NCI-H1105 (cell line): ENCODE measurements at regions not wholly inside any gene's neighbourhood (a gene's known extent, or its start where the extent isn't known, plus 50 kb on each side); places are given as distances from the start of the nearest gene placed in this dataset.

Experiments used
- DNase-seq: peaks from one replicate; lab custom pipeline; 2025; lab: John Stamatoyannopoulos, UW

- no peak for DNase-seq
Measured at GRCh38 chr20:22431419-22431818, 153.0 kb downstream of the FOXA2 start.

DNA sequence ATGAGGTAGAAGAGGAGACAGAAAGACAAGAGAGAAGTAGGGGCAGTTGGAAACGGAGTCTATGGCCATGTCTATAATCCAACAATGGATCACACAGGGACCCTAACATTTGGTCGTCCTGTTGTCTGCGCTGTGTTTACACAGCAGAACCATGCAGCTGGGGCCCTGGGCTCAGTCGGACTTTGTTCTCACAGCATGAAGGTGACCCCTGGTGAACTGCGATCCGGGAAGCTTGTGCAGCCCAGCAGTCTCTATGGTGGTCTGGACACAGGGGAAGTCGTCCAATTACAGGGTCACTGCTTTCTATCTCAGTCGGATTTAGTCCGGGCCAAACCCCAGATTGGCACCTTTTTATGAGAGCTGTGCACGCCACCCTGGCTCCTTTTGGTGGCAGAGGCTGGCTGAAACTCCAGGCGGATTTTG lies 153.6 kb downstream of the FOXA2 start:
- no peak for DNase-seq

GRCh38 chr20:22430154-22430745 lies 154.1 kb downstream of the FOXA2 start:
- DNase-seq, result no peak

DNA sequence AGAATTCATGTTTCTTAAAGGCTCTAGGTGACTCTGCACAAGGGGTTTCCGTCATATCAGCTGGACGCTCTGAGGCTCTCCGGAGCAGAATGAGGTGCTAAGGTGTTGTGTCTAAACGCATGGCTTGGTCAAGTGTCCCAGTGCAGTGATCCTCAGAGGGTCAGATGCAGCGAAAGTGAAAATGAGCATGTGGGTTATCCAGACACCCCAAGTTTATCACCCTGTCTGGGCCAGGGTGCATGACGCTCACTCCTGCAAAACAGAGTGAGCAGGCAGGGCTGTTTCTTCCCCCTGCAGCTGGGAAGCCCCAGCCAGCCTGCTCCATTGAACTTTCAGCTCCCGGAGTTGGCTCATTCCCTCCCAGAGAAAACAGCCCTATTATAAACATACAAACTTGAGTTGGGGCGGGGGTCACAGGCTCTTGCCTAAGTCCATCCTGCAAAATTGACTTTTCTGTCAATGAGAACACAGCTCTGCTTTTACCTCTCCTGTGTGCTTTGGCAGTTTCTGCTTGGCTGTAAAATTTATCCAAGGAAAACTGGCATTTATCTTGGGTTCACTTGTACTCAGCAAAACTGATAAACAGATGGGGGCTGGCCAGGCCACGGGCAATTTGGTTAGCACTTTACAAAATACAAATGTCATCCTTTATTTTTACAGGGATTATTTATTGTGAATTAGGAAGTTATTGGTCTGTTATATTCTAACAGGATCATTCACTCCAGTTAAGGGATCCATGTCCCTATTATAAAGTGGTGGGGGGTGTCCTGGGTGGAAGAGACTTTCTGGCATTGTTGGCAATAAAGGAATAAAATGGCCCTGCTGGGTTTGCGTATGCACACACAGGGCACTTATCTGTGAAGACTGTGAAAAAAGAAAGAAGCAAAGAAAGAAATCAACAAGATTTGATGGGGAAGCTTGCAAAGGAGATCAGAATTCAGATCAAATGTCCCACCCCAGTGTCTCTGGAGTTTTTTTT lies 154.9 kb downstream of the FOXA2 start:
- DNase-seq, result no peak

- no peak for DNase-seq
Measured at GRCh38 chr20:22428051-22428450, 156.3 kb downstream of the FOXA2 start.

- no peak for DNase-seq
Measured at GRCh38 chr20:22426772-22427171, 157.6 kb downstream of the FOXA2 start.

DNA sequence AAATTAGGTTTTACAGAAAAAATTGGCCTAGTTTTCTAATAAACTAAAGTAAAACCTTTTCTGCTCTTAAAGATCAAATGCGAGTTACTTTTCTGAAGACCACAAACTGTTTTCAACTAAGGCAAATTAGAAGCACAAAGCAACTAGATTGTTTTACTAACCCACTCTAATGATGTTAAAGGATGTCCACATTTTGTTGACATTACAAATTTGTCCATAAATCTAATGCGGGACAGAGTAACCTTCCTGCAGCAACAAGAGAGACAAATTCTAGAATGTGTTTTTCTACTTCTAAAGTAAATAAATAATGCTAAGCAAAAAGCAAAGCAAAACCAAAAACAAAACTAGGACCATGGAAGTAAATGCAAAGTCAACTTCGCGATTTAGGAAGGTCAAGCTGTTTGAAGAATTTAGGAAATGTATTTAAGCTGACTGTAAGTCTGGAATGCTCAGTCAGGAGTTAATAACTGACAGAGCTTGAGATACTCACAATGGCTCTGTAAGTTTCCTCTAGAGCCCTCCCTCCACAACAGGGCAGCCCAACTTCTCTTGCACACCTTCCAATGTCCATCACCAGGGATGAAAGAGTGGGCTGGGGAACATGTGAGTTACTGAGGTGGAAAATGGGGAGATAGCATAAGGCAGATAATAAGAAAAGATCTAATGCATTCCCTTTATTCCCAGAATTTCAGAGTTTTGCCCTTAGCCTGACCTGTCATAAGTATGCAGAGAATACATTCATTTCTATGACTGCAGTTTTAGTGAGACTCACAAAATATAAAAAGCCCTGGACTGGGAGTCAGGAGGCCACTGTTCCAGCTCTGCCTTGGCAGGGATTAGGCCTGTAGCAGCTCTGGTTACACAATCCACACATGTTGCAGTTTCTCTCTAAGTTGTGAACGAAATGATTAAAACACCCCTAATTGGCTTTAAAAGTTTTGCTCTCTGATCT lies 158.8 kb downstream of the FOXA2 start:
- DNase-seq, result no peak

GRCh38 chr20:22423190-22423832 lies 161.1 kb downstream of the FOXA2 start:
- DNase-seq, result no peak

DNA sequence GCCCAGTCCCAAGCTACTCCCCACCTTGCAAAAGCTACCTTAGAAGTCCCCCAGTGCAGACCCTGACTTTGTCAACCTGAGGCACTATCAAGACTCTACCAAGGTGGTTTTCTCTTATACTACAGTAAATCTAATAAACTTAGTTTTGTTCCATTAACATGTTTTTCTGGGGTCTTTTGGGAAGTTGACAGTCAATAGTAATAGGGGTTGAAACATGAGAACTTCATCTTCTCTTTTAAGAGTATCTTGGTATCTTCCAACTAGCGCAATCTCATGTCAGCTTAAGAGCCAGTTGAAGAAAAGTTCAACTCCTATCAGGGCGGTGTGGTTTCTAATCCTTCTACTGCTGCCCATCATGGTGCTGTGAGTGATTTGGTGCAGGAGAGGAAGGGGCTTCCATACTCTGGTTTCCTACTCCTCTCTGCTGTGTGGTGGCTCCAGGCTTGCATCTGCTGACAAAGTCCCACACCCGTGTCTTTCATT lies 164.2 kb downstream of the FOXA2 start:
- no peak for DNase-seq

GRCh38 chr20:22418738-22419137 lies 165.6 kb downstream of the FOXA2 start:
- no peak for DNase-seq

DNA sequence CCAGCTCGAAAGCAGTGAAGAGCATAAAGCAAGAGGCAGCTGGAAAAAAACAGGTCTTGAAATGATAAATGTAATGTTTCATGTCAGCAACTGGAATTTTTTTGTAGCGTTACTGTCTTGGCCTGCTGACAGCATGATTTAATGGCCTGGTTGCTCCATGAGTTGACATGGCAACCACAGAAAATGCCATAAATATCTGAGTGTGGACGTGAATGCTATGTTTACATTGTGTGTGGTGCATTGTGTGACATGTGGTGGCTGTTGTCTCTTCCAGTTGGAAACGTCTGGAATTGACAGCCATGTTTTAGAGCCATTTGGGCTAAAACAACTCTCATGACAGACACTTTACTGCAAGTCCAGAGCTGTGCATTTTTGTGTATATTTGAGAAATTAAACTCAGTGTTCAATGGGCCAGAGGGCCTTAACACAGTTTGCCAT lies 170.0 kb downstream of the FOXA2 start:
- no peak for DNase-seq

- DNase-seq, result no peak
Measured at GRCh38 chr20:22412977-22413868, 171.1 kb downstream of the FOXA2 start.

DNA sequence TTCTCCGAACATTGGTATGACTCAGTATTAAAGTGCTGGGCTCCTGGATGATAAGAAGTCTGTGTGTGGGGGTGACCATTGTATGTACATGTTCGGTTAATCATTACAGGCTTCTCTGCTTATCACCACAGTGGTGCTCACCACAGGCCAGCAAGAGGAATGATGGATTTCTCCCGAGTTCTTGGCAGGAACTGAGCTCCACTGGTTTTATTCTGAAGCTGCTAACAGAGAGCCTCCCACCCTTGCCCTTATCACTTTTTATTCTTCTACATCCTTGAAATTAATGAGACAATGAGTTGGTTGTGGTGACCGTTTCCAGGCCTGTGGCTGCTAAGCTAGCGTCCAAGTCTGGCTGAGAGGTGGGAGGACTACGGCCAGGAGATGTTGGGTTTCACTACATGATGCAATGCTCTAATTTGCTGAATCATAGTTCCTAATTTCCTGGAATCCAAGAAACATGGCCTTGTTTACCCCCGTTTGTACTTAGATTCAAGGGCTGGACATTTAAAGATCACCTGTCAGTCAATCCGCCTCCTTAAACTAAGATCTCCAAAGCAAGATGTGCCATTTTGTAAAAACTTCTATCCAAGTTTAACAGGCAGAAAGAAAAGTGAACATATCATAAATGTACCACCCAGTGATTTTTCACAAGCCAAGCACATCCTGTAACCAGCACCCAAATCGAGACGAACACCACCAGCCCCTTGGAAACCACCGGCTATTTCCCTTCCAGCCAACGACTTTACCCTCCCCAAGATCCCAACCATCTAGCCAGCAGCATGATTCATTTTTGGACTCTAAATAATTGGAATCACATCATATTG lies 172.5 kb downstream of the FOXA2 start:
- DNase-seq, result no peak

DNA sequence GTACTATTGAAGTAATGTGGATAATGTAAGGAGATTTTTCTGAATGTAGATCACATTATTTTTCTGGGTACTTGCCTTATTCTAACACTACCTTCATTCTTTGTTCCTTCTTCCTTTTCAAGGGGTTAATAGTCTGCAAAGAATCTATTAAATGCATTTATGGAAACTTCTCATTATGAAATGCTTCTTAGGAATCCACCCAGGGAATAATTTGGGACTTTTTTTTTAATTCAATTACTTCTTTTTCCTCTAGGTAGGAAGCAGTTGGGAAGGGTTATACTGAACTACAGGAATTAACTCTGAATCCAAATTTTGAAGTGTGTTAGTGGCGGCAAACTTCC lies 173.1 kb downstream of the FOXA2 start:
- no peak for DNase-seq

DNA sequence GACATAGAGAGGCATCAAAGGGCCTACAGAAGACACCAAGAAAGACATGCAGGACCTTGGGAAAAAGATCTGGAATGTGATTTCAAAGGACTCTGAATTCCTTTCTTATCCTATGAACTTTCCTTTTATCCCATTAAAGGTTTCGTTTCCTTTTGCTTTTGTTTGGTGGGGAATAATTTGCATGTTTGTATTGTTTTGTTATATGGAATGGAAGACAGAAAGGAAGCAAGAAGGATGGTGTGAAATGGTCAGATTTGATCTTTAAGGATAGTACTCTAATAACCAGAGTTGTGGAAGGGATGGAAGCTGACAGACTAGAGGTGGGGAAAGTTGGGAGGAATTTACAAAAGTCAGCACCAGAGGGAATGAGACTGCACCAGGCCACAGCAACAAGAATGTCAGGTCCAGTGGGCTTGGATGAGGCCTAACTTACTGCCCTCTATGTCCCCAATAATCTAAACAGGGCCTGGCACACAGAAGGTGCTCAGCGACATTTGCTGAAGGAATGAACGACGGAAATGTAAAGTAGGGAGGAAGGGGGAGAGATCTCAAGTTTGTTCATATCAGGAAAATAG lies 173.7 kb downstream of the FOXA2 start:
- no peak for DNase-seq

DNA sequence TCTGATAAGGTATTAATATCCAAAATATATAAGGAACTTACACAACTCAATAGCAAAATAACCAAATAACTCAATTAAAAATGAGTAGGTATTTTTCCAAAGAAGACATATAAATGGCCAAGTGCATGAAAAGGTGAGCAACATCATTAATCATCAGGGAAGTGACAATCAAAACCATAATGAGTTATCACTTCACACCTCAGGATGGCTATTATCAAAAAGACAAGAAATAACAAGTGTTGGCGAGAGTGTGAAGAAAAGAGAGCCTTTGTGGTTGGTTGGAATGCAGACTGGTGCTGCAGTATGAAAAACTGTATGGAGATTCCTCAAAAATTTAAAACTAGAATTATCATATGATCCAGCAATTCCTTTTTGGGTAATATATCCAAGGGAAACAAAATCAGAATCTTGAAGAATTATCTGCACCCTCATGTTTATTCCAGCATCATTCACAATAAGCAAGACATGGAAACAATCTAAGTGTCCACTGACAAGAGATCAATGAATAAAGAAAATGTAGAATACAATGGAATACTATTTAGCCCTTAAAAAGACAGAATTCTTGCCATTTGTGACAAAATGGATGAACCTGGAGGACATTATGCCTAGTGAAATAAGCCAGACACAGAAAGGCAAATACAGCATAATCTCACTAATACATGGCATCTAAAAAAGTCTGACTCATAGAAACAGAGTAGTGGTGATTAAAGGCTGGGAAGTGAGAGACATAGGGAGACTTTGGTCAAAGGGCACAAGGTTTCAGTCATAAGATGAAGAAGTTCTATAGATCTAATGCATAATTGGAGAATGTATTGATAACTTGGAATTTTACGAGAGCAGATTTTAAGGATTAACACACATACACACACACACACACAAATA lies 175.6 kb downstream of the FOXA2 start:
- DNase-seq, result no peak

GRCh38 chr20:22407237-22408193 lies 176.9 kb downstream of the FOXA2 start:
- DNase-seq, result no peak
